ENCODE measurements at regions not wholly inside any gene's neighbourhood (a gene's known extent, or its start where the extent isn't known, plus 50 kb on each side); places are given as distances from the start of the nearest gene placed in this dataset.
"Not testable (repeated sequence)": the region's sequence is repeated elsewhere in the genome, so short reads cannot be mapped to it uniquely, and the experiment has no call there.

DNA sequence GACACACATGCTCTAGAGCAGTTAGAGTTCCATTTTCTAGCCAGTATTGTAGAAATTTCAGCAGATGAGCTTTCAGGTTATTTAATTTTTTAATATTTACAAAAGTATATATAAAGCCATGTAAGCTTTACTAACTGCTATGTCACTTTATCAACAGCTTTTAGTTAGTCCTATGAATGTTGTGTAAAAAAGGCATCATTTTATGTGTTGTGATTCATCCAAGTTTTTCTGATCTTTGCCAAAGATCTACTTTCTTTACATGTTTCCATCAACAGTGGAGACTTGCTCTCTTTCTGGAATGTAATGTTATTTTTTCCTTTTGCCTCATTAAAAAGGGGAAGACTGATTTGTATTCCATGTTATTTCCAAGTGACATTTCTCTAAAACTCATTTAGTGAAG is 125.2 kb upstream of the TFPI start:
- DNase-seq, result no peak

DNA sequence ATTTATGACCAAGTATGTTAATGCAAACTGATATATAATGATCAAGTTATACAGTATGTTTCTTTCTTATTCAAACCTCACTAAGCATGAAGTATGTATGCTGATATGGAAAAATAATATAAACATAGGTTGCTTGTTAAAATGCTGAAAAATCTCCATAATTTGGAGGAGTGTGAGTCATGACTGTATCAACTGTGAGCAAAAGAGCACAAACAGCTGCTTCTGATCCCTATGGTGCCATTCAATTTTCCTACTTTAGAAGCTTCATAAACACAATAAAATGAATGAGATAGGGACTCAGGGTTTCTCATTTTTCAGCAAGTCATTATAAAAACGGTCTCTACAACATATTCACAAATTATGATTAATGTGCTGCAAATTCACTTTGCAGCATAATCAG is 129.9 kb upstream of the TFPI start:
- DNase-seq, result no peak

DNA sequence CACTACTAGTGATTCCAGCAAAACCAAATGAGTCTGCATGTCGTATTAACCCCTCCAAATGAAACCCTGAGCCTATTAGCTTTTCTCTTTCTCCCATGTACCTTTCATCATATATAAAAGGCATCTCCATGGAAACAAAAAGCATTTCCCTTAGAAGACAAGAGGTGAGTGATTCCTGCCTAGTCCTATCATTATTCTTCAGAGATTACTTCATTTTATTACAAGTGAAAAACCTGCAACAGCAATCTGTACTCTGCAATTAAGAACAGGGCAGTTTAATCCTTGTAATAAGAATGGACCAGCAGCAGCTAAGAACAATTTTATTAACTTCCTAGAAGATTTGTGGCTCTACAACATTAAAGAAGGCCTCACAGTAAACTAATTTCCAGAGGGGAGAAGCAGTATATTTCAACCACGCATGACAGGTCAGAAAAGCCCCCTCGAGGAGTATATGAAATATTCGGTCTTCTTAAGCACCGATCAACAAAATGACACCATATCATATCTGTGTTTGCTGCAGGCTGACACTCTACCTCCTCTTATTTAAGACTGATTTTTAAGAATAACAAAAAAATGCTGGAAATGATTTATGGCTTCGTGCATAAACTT is 132.3 kb upstream of the TFPI start:
- no peak for DNase-seq

DNA sequence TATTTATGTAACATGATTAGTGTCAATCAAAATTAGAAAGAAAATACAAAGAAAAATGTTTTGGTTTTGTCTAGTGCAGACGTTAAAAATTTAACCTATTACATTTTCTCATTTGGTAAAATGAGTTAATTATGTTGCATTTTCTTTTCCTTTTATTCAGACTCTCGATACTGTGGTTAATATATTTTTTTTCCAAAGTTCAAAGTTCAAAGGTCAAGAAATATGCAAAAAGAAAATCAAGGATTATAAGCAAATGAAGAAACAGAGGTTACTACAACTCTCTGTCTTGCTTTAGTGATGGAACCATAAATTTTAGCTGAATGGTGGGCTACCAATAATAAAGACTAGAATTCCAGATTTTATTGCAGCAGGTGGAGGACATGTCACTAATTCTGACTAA is 133.3 kb upstream of the TFPI start:
- no peak for DNase-seq

DNA sequence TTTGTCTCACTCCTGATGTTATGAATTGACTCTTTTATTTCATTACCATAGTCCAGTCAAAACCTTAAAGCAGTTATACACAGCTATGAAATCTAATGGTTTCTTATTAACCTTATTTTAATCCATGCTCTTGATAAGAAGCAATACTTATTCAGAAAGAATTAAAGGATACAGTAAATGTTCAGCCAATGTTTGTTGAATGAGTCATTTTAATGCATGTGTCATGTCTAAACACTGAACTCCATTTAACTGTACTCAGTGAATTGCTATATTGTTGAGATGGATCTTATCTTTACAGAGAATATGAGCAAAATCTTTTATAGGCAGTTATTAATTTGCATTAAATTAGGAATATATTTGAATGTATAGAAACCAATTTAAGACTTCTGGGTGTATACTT is 135.1 kb upstream of the TFPI start:
- DNase-seq, result no peak

DNA sequence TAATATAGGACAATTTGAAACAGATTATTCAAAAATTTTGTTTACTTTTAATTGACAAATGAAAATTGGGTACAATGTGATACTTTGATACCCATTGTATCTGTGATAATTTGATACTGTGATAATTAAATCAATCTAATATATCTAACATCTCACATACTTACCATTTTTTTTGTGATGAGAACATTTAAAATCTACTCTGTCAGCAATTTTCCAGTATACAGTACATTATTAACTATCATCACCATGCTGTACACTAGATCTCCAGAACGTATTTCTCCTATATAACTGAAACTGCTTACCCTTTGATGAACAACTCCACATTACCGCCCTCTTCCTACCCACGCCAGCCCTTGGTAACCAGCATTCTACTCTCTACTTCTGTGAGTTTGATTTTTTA is 139.7 kb upstream of the TFPI start:
- no peak for DNase-seq

DNA sequence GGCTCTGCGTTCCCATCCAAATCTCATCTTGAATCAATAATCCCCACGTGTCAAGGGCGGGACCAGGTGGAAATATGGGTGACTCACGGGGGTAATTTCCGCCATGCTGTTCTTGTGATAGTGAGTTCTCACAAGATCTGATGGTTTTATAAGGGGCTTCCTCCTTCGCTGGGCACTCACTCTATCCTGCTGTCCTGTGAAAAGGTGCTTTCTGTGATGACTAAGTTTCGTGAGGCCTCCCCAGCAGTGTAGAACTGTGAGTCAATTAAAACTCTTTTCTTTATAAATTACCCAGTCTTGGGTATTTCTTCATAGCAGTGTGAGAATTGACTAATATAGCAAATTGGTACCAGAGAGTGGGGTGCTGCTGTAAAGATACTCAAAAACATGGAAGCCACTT is 142.4 kb upstream of the TFPI start:
- not testable (repeated sequence) for DNase-seq

DNA sequence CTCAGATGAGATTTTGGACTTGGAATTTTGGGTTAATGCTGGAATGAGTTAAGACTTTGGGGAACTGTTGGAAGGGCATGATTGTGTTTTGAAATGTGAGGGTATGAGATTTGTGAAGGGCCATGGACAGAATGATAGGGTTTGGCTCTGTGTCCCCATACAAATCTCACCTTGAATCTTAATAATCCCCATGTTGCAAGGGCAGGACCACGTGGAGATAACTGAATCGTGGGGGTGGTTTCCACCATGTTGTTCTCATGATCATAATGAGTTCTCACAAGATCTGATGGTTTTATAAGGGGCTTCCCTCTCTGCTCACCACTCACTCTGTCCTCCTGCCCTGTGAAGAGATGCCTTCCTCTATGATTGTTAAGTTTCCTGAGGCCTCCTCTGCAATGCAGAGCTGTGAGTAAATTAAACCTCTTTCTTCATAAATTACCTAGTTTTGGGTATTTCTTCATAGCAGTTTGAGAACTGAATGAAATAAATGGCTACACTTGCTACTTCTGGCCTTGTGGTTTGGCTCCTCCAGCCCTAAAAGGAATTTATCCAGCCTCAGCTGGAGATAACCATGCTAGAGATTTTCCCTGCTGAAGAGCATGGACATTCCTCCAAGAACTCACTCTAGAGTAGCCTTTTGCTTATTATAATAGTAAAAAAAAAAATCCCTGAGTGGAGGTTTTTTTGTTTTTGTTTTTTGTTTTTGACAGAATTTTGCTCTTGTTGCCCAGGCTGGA is 144.3 kb upstream of the TFPI start:
- no peak for DNase-seq

DNA sequence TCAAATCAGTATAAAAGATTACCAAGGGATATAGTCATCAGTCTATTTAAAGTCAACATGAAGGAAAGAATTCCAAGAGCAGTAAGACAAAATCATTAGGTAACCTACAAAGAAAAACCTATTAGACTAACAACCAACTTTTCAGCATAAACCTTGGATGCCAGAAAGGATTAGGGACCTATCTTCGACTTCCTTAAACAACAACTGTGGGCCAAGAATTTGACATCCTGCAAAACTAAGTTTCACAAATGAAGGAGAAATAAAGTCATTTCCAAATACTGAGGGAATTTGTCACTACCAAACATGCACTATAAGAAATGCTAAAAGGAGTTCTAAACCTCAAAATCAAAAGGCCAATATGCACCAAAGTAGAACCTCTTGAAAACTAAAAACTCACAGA is 147.9 kb upstream of the TFPI start:
- no peak for DNase-seq

DNA sequence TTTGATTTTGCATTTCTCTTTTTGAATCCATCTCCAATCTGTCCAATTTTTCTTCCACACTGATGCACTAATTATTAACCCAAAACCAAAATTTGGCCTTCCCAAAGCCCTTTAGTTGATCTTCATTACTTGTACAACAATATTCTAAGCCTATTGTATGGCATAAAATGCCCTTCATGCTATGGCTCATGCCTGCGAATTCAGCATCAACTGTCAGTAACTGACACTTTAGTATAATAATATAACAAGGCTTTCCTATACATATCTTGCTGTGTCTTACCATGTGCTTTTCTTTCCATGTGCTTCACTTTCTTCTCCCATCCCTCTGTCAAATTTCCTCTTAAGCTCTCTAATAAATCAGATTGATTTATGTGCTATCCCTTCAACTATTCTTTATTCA is 154.0 kb upstream of the TFPI start:
- no peak for DNase-seq

DNA sequence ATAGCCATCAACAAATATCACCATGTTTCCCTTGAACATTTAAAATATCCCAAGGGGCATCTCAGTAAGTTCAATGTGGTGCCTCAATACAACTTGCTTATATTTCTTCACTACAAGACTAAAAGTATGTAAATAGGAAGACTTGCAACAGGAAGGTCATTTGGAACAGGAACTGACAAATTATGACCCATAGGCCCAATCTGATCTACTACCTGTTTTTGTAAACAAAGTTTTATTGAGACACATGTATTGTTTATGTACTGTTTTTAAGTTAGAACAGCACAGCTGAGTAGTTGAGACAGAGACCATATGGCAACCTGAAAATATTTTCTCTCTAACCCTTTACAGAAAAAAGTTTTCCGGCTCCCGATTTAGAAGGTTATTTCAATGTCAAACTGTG is 154.8 kb upstream of the TFPI start:
- no peak for DNase-seq

DNA sequence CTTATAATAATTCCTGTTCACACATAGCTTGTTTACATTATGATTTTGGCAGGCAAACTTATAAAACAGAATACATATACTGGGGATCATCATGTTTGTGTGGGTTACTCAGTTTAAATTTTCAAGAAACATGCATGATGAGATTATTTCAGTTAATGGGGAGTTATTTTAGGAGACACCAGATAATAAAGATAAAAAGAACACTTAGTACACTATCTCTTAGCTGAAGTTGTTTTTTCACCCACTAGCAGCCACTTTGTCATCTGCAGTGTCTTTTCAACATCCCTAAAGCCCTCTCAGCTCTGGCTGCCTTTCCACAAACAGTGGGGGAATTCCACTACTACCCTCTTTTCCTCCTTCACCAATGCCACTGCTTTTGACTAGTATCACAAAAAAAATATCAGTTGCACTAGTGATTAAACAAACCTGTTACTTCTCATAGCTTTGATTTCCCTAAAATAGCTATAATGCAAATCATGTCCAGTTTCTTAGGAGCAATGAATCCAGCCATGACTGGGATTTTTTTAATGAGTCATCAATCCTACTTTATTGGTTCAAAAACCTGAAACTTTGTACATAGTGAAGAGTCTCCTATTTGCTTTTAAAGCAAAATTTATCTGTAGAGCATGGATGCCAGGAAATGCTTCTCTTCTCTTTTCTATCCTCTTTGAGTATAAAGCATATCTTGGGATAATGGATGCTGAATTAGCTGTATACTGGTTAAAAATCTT is 156.7 kb upstream of the TFPI start:
- DNase-seq, result no peak

DNA sequence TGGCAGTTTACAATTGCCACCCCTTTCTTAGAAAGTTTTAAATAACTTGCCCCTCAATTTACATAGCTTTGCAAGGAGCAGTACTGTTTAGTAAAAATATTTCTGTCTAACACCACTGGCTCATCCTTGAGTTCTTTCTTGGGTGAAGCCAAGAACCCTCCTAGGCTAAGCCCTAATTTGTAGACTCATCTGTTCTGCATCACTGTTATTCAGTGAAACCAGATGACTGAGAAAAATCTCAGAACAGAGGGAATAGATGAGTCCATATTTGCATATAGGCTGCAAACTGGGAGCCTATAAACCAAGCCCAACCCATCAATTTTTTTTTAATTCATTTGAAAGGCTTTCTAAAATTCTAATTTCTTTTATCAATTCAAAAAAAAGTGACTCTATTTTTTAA is 161.4 kb upstream of the TFPI start:
- DNase-seq, result no peak

DNA sequence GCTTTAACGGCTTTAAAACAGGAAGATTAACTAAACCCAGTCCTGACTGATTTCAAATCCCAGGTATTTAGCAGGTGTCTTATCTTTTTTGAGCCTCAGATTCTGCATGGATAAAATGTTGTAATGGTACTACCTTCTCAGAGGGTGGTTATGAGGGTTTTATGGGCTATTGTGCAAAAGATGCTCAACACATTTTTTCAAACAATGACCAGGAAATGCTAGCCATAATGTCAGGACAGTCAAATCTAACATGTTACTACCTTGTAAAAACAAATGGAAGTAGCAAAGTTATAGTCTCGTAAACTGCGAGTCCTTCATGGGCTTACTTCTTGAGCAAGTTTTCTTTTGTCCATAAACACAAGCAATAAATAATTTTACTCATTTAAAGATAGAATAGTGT is 162.1 kb upstream of the TFPI start:
- DNase-seq, result no peak

DNA sequence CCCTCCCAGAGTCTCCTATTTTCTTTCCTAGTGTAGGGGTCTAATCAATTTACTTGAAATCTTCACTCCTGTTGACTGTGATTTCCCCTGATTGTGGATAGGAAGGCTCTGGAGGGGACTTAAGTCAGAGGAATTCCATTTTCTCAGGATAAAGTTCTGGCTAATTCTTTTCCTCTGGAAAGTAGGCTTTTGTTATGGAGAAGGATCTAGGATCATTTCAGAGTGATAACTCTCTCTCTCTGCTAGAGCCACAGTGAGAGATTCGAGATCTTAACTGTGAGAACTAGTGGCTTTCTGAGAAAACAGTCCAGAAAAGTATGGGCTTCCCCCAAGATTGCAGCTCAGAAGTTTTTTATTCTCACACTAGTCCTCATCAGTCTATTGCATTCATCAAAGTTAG is 163.9 kb upstream of the TFPI start:
- DNase-seq, result no peak

DNA sequence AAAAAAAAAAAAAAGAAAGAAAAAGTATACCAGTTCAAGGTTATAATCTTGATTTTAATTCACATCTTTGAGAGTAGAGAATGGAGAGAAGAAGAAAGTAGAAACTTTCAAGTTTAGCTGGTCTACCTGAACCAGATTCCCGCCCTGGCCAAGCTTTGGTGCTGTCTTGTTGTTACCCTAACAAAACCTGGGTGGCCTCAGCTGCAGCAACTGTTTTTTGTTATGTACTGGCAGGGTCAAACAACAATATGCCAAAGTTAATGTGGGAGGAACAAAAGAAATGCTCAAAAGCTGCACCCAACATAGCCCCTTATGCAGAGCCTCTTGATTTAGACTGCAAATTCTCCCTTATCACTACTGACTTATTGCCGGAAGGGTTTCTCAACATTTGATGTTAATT is 165.3 kb upstream of the TFPI start:
- no peak for DNase-seq

DNA sequence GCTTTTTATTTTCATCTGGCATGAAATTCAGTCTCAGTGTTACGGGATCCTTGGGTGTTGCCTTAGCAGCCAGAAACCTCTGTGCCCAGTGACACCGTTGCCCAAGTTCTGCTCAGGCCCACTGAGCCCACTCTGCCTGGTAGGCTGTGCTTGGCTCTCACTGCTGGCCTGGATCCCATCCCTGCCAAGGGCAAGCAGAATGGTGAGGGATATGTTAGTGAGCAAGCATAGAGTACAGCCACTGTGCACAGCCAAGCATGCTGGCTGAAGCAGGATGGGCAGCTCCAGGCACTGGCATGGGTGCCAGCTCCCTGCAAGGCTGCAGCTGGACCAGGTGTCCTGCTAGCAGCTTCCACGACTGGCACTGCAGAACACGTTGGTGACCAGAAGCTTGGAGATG is 194.7 kb upstream of the TFPI start:
- no peak for DNase-seq

DNA sequence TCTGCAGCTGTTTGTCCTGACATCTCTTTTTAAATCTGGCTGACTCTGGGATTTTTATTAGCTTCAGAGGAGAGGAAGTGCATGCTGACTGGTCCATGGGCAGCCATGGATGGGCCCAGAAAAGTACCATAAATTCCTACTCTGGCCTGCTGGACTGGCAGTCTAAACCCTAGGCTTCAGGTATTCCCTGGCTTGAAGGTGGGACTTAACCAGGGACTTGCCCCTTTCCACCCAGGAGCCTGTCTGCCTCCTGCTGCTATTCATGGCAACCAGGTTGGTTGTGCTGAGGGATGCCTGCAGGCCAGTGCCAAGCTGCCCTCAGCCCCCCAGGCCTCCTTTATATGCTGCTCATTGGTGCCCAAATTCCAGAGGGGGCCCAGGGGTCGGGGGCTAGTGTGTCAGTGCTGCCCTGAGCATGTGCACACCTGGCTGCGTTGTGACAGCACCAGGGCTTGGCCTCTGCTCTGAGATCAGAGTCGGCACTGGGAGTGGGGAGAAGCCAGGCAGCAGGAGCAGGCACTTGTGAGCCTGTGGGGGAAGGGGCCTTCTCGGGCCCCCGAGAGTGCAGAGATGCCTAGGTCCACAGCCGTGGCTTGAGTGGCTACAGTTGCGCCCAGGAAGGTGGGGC is 195.7 kb upstream of the TFPI start:
- no peak for DNase-seq

DNA sequence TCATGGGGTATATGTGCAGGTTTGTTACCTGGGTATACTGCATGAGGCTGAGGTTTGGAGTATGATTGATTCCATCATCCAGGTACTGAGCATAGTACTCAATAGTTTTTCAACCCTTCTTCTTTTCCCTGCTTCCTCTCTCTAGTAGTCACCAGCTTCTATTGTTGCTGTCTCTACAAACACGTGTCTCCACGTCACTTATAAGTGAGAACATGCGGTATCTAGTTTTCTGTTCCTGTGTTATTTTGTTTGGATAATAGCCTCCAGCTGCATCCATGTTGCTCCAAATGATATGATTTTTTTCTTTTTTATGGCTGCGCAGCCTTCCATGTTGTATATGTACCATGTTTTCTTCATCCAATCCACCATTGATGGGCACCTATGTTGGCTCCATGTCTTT is 214.8 kb upstream of the TFPI start:
- no peak for DNase-seq

DNA sequence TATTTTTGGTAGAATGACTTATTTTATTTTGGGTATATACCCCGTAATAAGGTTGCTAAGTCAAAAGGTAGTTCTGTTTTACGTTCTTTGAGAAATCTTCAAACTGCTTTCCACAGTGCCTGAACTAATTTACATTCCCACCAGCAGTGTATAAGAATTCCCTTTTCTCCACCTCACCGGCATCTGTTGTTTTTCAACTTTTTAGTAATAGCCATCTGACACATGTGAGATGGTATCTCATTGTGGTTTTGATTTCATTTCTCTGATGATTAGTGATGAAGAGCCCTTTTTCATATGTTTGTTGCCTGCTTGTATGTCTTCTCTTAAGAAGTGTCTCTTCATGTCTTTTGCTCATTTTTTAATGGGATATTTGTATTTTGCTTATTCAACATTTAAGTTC is 215.2 kb upstream of the TFPI start:
- DNase-seq, result no peak

DNA sequence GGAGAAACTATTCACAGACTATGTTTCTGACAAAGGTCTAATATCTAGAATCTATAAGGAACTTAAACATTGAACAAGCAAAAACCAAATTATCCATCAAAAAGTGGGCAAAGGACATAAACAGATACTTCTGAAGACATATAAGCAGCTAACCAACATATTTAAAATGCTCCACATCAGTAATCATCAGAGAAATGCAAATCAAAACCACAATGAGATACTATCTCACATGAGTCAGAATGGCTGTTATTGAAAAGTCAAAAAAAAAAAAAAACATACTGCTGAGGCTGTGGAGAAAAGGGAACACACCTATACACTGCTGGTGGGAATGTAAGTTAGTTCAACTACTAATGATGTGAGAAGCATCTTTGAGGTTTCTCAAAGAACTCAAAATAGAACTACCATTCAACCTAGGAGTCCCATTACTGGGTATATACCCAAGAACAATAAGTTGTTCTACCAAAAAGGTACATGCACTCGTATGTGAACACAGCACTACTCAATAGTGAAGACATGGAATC is 220.4 kb upstream of the TFPI start:
- DNase-seq, result no peak

DNA sequence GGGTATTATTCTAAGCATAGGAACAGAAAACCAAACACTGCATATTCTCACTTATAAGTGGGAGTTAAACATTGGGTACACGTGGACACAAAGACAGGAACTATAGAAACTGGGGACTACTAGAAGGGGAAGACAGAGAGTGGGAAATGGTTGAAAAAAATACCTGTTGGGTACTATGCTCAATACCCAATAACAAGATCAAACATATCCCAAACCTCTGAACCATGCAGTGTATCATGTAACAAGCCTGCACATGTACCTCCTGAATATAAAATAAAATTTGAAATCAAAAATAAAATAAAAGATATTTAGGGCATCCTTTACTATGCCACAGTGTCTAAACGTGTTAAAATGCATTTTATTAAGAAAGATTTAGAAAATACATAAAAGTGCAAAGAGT is 221.0 kb upstream of the TFPI start:
- no peak for DNase-seq

Data from nucleus accumbens (tissue), 56 donors.